AG09309 (cell line): ENCODE measurements at regions not wholly inside any gene's neighbourhood (a gene's known extent, or its start where the extent isn't known, plus 50 kb on each side); places are given as distances from the start of the nearest gene placed in this dataset.
"Not testable (repeated sequence)": the region's sequence is repeated elsewhere in the genome, so short reads cannot be mapped to it uniquely, and the experiment has no call there.

Experiments
- DNase-seq: peaks from one replicate; pipeline ENCODE4 v3.0.0-alpha.2; 2010; ENCODE audit warnings: low read depth
- H3K4me3 ChIP-seq: 2 replicates; pipeline ENCODE4 v1.5.1; 2011; ENCODE audit warnings: mild to moderate bottlenecking, low read depth, low read length, moderate library complexity; ENCODE audit not compliant: control insufficient read depth
- CTCF ChIP-seq: IDR thresholded peaks from 2 replicates; pipeline ENCODE4 v1.5.1; 2011; ENCODE audit warnings: mild to moderate bottlenecking, low read depth, low read length, inconsistent platforms; ENCODE audit not compliant: insufficient read depth, control insufficient read depth; ENCODE audit errors: missing control alignments

GRCh38 chr10:78417425-78418370, 384.0 kb downstream of the RPS24 start:
- DNase-seq, result no peak
- TF ChIP-seq CTCF, result no peak
- no peak overlapping the region for H3K4me3 ChIP-seq

GRCh38 chr10:78419481-78420265, 386.0 kb downstream of the RPS24 start:
- no peak overlapping the region for H3K4me3 ChIP-seq
- TF ChIP-seq CTCF, result no peak
- no peak for DNase-seq

- H3K4me3 ChIP-seq, result no peak overlapping the region
- DNase-seq, result no peak
- TF ChIP-seq CTCF, result no peak
Observed at GRCh38 chr10:78420946-78421735, 387.5 kb downstream of the RPS24 start.

- DNase-seq, H3K4me3 ChIP-seq: not testable (repeated sequence)
Observed at GRCh38 chr10:78424050-78424449, 390.4 kb downstream of the RPS24 start.

- peak; percentile 34 for TF ChIP-seq CTCF
- H3K4me3 ChIP-seq, result no peak overlapping the region
- DNase-seq, result no peak
Observed at GRCh38 chr10:78424723-78425122, 391.1 kb downstream of the RPS24 start.

- no peak overlapping the region for H3K4me3 ChIP-seq
- TF ChIP-seq CTCF, result no peak
- DNase-seq, result no peak
Observed at GRCh38 chr10:78426181-78426580, 392.5 kb downstream of the RPS24 start.
